NB4 (cell line): ENCODE measurements at regions not wholly inside any gene's neighbourhood (a gene's known extent, or its start where the extent isn't known, plus 50 kb on each side); places are given as distances from the start of the nearest gene placed in this dataset.
A peak's percentile ranks its signal among the peaks of the same experiment; 100 is the strongest.

Source experiments
- MYC ChIP-seq: IDR thresholded peaks from 2 replicates; pipeline ENCODE4 v1.6.1; 2011; ENCODE audit warnings: low read depth, low read length
- POLR2A ChIP-seq: IDR thresholded peaks from 2 replicates; pipeline ENCODE4 v1.6.1; 2011; ENCODE audit warnings: mild to moderate bottlenecking; ENCODE audit not compliant: insufficient read length; ENCODE audit errors: extremely low read depth
- TF ChIP-seq, protein P1 (sequence below): IDR thresholded peaks from one replicate; pipeline ENCODE4 v1.5.1; 2012; ENCODE audit warnings: low read depth, low read length
- TF ChIP-seq, protein P2 (sequence below): IDR thresholded peaks from 2 replicates; pipeline ENCODE4 v1.6.1; 2011; ENCODE audit warnings: low read depth, low read length

DNA sequence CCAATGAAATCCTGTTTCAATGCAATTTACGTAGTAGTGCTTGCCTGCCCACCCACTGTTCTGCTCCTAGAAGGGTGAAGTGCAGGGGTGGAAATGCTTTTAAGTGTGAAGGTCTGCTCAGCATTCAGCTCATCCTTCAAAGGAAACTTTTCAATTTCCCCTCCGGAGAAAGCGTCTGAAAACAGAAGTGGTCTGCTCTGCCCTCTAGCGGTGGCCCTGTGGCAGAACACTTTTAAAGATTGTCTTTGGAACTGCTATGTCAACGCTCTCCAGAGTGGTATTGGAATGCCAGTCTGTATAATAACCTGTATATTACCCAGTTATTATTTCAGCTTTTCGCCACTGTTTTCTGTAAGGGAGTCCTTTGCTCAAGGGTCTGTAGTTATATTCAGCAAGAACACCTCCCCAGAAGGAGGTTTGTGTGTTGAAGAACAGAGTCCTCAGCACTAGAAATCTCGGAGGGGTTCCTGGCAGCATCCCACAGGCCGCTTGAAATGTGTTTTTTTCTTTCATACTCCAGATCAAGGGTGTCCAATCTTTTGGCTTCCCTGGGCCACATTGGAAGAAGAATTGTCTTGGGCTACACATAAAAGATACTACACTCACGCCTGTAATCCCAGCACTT is 63.1 kb upstream of the KLHL31 start:
- TF ChIP-seq, protein P1, sequence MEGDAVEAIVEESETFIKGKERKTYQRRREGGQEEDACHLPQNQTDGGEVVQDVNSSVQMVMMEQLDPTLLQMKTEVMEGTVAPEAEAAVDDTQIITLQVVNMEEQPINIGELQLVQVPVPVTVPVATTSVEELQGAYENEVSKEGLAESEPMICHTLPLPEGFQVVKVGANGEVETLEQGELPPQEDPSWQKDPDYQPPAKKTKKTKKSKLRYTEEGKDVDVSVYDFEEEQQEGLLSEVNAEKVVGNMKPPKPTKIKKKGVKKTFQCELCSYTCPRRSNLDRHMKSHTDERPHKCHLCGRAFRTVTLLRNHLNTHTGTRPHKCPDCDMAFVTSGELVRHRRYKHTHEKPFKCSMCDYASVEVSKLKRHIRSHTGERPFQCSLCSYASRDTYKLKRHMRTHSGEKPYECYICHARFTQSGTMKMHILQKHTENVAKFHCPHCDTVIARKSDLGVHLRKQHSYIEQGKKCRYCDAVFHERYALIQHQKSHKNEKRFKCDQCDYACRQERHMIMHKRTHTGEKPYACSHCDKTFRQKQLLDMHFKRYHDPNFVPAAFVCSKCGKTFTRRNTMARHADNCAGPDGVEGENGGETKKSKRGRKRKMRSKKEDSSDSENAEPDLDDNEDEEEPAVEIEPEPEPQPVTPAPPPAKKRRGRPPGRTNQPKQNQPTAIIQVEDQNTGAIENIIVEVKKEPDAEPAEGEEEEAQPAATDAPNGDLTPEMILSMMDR = peak; percentile 93
- TF ChIP-seq POLR2A (no peak), MYC (no peak)
- TF ChIP-seq, protein P2, sequence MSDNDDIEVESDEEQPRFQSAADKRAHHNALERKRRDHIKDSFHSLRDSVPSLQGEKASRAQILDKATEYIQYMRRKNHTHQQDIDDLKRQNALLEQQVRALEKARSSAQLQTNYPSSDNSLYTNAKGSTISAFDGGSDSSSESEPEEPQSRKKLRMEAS = no peak
